Fibroblast of lung (primary cell): ENCODE measurements at regions not wholly inside any gene's neighbourhood (a gene's known extent, or its start where the extent isn't known, plus 50 kb on each side); places are given as distances from the start of the nearest gene placed in this dataset.

Experiments
- DNase-seq, 2 donors: peaks; one replicate each; pipeline versions ENCODE4 v3.0.0 to v3.0.0-alpha.2; 2010; ENCODE audit warnings: low read depth in 2 of 2
- H2AFZ ChIP-seq: 2 replicates; pipeline ENCODE4 v1.5.1; 2012; ENCODE audit warnings: low read length, control low read depth, inconsistent platforms
- H3K27ac ChIP-seq: 2 replicates; pipeline ENCODE4 v1.5.1; 2011; ENCODE audit warnings: low read length, control low read depth; ENCODE audit not compliant: insufficient read depth
- H3K27me3 ChIP-seq: 2 replicates; pipeline ENCODE4 v1.5.1; 2011; ENCODE audit warnings: mild to moderate bottlenecking, low read length; ENCODE audit not compliant: control insufficient read depth, insufficient read depth
- H3K36me3 ChIP-seq: 2 replicates; pipeline ENCODE4 v1.5.1; 2011; ENCODE audit warnings: low read length; ENCODE audit not compliant: control insufficient read depth, insufficient read depth
- H3K4me1 ChIP-seq: 2 replicates; pipeline ENCODE4 v1.5.1; 2011; ENCODE audit warnings: low read length; ENCODE audit not compliant: control insufficient read depth, insufficient read depth; ENCODE audit errors: extremely low read depth
- H3K4me2 ChIP-seq: 2 replicates; pipeline ENCODE4 v1.5.1; 2011; ENCODE audit warnings: low read length, control low read depth; ENCODE audit not compliant: insufficient read depth; ENCODE audit errors: extremely low read depth
- H3K4me3 ChIP-seq, 4 experiments: fragments of 200-600 bp in 1 of 4; sonication (generic) in 1 of 4; replicated peaks in 1 of 4; 2 replicates each; pipeline ENCODE4 v1.5.1; 2011 to 2016; ENCODE audit warnings: low read length in 4 of 4, low read depth in 3 of 4, mild to moderate bottlenecking in 3 of 4, control low read depth in 2 of 4, inconsistent platforms in 1 of 4, mixed read lengths in 1 of 4; ENCODE audit not compliant: insufficient read depth in 1 of 4; ENCODE audit errors: control extremely low read depth in 1 of 4
- H3K79me2 ChIP-seq: 2 replicates; pipeline ENCODE4 v1.5.1; 2012; ENCODE audit warnings: mild to moderate bottlenecking, low read length, inconsistent platforms; ENCODE audit not compliant: control insufficient read depth, insufficient read depth
- H3K9ac ChIP-seq: 2 replicates; pipeline ENCODE4 v1.5.1; 2011; ENCODE audit warnings: mild to moderate bottlenecking, low read length, control low read depth; ENCODE audit not compliant: insufficient read depth
- H3K9me3 ChIP-seq: 2 replicates; pipeline ENCODE4 v1.5.1; 2012; ENCODE audit warnings: low read depth, low read length; ENCODE audit not compliant: control insufficient read depth, insufficient read depth
- H4K20me1 ChIP-seq: 2 replicates; pipeline ENCODE4 v1.5.1; 2011; ENCODE audit warnings: low read length; ENCODE audit not compliant: control insufficient read depth, insufficient read depth; ENCODE audit errors: extremely low read depth
- EZH2 ChIP-seq: IDR thresholded peaks from 2 replicates; pipeline ENCODE4 v1.5.1; 2012; ENCODE audit warnings: low read length, control low read depth, mild to moderate bottlenecking; ENCODE audit errors: missing control alignments
- TF ChIP-seq, protein P1 (sequence below), 2 donors: IDR thresholded peaks in 1 of 2; conservative IDR thresholded peaks in 1 of 2; 1 replicate in 1 of 2; 2 replicates in 1 of 2; pipeline ENCODE4 v1.5.1; 2011 to 2012; ENCODE audit warnings: low read length in 2 of 2, control low read depth in 1 of 2, inconsistent platforms in 1 of 2, low read depth in 1 of 2, mild to moderate bottlenecking in 1 of 2

DNA sequence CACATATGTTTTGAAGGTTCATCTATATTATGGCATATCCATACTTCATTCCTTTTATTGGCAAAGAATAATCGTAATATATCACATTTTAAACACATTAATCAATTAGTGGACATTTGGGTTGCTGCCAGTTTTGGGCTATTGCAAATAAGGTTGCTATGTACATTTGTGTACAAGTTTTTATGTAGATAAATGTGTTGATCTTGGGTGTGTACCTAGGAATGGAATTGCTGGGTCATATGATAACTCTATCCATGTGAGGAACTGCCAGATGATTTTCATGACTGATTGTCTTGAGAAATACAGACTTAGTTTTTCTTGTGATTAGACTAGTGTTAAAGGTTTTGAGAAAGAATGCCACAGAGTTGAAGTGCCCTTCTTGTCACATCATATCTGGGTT is 99.2 kb upstream of the RAB40AL start:
- no peak overlapping the region for H3K9ac ChIP-seq
- H3K36me3 ChIP-seq, result no peaks in the 10 kb centered on the region
- peak in 1 of 2 donors; percentile 16 for DNase-seq
- H2AFZ ChIP-seq, result no peak overlapping the region
- H3K27me3 ChIP-seq, result no peaks in the 10 kb centered on the region
- no peak overlapping the region for H3K27ac ChIP-seq
- H3K4me1 ChIP-seq, result peaks cover 2% of the 10 kb centered on the region
- H3K79me2 ChIP-seq, result no peaks in the 10 kb centered on the region
- no peaks in the 10 kb centered on the region for H3K9me3 ChIP-seq
- no peaks in the 10 kb centered on the region for H4K20me1 ChIP-seq
- no peak overlapping the region for H3K4me2 ChIP-seq
- TF ChIP-seq, protein P1, sequence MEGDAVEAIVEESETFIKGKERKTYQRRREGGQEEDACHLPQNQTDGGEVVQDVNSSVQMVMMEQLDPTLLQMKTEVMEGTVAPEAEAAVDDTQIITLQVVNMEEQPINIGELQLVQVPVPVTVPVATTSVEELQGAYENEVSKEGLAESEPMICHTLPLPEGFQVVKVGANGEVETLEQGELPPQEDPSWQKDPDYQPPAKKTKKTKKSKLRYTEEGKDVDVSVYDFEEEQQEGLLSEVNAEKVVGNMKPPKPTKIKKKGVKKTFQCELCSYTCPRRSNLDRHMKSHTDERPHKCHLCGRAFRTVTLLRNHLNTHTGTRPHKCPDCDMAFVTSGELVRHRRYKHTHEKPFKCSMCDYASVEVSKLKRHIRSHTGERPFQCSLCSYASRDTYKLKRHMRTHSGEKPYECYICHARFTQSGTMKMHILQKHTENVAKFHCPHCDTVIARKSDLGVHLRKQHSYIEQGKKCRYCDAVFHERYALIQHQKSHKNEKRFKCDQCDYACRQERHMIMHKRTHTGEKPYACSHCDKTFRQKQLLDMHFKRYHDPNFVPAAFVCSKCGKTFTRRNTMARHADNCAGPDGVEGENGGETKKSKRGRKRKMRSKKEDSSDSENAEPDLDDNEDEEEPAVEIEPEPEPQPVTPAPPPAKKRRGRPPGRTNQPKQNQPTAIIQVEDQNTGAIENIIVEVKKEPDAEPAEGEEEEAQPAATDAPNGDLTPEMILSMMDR (conservative IDR thresholded peaks at IDR 0.05 in 1 of 2, IDR thresholded peaks at IDR 0.05 in 1 of 2; ENCODE audit: low read depth in 1 of 2, low read length in 2 of 2), result no peak
- no peak for TF ChIP-seq EZH2
- H3K4me3 ChIP-seq, result no peak overlapping the region

DNA sequence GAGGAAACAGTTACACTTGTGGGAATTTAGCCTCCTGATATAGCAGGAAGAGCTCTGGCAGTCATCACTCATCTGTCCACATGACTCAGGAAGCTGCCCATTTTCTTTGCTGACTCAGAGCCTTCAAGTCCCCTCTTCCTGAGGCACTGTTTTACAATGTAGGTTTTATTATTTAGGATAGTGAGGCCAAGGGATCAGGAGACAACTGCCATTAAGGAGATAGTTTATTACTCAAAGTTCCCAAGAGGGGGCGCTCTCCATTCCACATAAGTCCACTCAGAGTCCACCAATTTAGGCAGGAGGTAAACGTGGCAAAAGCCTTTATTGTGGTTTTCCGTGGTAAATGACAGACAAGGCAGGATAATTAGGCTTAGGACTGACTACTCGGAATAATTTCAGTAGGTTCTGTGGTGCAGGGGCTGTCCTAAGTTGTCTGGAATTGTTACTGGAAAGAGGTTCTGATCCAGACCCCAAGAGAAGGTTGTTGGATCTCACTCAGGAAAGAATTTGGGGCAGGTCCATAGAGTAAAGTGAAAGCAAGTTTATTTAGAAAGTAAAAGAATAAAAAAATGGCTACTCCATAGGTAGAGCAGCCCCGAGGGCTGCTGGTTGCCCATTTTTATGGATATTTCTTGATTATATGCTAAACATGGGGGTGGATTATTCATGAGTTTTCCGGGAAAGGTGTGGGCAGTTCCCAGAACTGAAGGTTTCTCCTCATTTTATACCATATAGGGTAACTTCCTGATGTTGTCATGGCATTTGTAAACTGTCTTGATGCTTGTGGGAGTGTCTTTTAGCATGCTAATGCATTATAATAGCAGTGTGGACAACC is 96.0 kb upstream of the RAB40AL start:
- Histone ChIP-seq H3K4me3 (no peak overlapping the region), H3K4me2 (no peak overlapping the region)
- DNase-seq, result peak; percentile 11 to 22

GRCh38 chrX:102841706-102842003 is 95.4 kb upstream of the RAB40AL start:
- Histone ChIP-seq H3K4me2 (no peak overlapping the region), H3K79me2 (no peaks in the 10 kb centered on the region), H3K9me3 (no peaks in the 10 kb centered on the region), H3K4me1 (no peaks in the 10 kb centered on the region), H3K27me3 (no peaks in the 10 kb centered on the region), H3K36me3 (no peaks in the 10 kb centered on the region), H4K20me1 (no peaks in the 10 kb centered on the region), H3K9ac (no peak overlapping the region), H3K4me3 (no peak overlapping the region), H3K27ac (no peak overlapping the region), H2AFZ (no peak overlapping the region)
- DNase-seq, result no peak
- no peak for TF ChIP-seq EZH2
- TF ChIP-seq, protein P1 (conservative IDR thresholded peaks at IDR 0.05 in 1 of 2, IDR thresholded peaks at IDR 0.05 in 1 of 2; ENCODE audit: low read depth in 1 of 2, low read length in 2 of 2), result no peak

More for the DNA sequence above, 96.0 kb upstream of the RAB40AL start:
- no peaks in the 10 kb centered on the region for H3K36me3 ChIP-seq
- no peaks in the 10 kb centered on the region for H3K27me3 ChIP-seq
- TF ChIP-seq, protein P1 (conservative IDR thresholded peaks at IDR 0.05 in 1 of 2, IDR thresholded peaks at IDR 0.05 in 1 of 2; ENCODE audit: low read depth in 1 of 2, low read length in 2 of 2), result peak; percentile 14 to 26
- TF ChIP-seq EZH2, result no peak
- no peaks in the 10 kb centered on the region for H4K20me1 ChIP-seq
- H2AFZ ChIP-seq, result no peak overlapping the region
- no peak overlapping the region for H3K9ac ChIP-seq
- no peaks in the 10 kb centered on the region for H3K4me1 ChIP-seq
- no peaks in the 10 kb centered on the region for H3K9me3 ChIP-seq
- H3K79me2 ChIP-seq, result no peaks in the 10 kb centered on the region
- H3K27ac ChIP-seq, result no peak overlapping the region
